GM23248 (cell line): ENCODE measurements at regions not wholly inside any gene's neighbourhood (a gene's known extent, or its start where the extent isn't known, plus 50 kb on each side); places are given as distances from the start of the nearest gene placed in this dataset.
"Not testable (repeated sequence)": the region's sequence is repeated elsewhere in the genome, so short reads cannot be mapped to it uniquely, and the experiment has no call there.

Experiments used
- DNase-seq: peaks from one replicate; pipeline ENCODE4 v3.0.0-alpha.2; 2015
- H2AFZ ChIP-seq: fragments of 200-600 bp; sonication (generic); 2 replicates; pipeline ENCODE4 v1.6.1; 2016; ENCODE audit warnings: antibody characterized with exemption
- H3F3A ChIP-seq: fragments of 200-600 bp; sonication (generic); 2 replicates; pipeline ENCODE4 v1.6.1; 2016; ENCODE audit warnings: mild to moderate bottlenecking, antibody characterized with exemption, mixed run types; ENCODE audit not compliant: insufficient read depth
- H3K27ac ChIP-seq: fragments of 200-600 bp; sonication (generic); 2 replicates; pipeline ENCODE4 v1.5.1; 2016; ENCODE audit warnings: mild to moderate bottlenecking
- H3K27me3 ChIP-seq: fragments of 200-600 bp; sonication (generic); replicated peaks from 2 replicates; pipeline ENCODE4 v1.6.1; 2016; ENCODE audit warnings: mild to moderate bottlenecking; ENCODE audit not compliant: insufficient read depth
- H3K36me3 ChIP-seq: fragments of 200-600 bp; sonication (generic); 2 replicates; pipeline ENCODE4 v1.6.1; 2016; ENCODE audit warnings: low read depth, mild to moderate bottlenecking
- H3K4me1 ChIP-seq: fragments of 200-600 bp; sonication (generic); 2 replicates; pipeline ENCODE4 v1.6.1; 2016; ENCODE audit warnings: mild to moderate bottlenecking; ENCODE audit not compliant: insufficient read depth
- H3K4me2 ChIP-seq: fragments of 200-600 bp; sonication (generic); one replicate; pipeline ENCODE4 v1.6.1; 2016; ENCODE audit warnings: mild to moderate bottlenecking; ENCODE audit not compliant: unreplicated experiment
- H3K4me3 ChIP-seq: fragments of 200-600 bp; sonication (generic); 2 replicates; pipeline ENCODE4 v1.5.1; 2016; ENCODE audit warnings: mild to moderate bottlenecking
- H3K79me2 ChIP-seq: fragments of 200-600 bp; sonication (generic); 2 replicates; pipeline ENCODE4 v1.6.1; 2016; ENCODE audit warnings: mild to moderate bottlenecking; ENCODE audit not compliant: insufficient read depth
- H3K9ac ChIP-seq: fragments of 200-600 bp; sonication (generic); 2 replicates; pipeline ENCODE4 v1.6.1; 2016; ENCODE audit warnings: mild to moderate bottlenecking
- H3K9me2 ChIP-seq: fragments of 200-600 bp; sonication (generic); 2 replicates; pipeline ENCODE4 v1.6.1; 2016; ENCODE audit warnings: mixed run types, mild to moderate bottlenecking, moderate library complexity; ENCODE audit not compliant: insufficient read depth
- H3K9me3 ChIP-seq: fragments of 200-600 bp; sonication (generic); one replicate; pipeline ENCODE4 v1.6.1; 2017; ENCODE audit warnings: low read depth
- H4K20me1 ChIP-seq: fragments of 200-600 bp; sonication (generic); 2 replicates; pipeline ENCODE4 v1.6.0; 2016; ENCODE audit not compliant: insufficient read depth
- EZH2 ChIP-seq: fragments of 200-600 bp; sonication (generic); IDR thresholded peaks from 2 replicates; pipeline ENCODE4 v1.6.1; 2018; ENCODE audit warnings: antibody characterized with exemption, mild to moderate bottlenecking; ENCODE audit not compliant: insufficient read depth, poor library complexity, severe bottlenecking
- EZH2phosphoT487 ChIP-seq: fragments of 200-600 bp; sonication (generic); IDR thresholded peaks from 2 replicates; pipeline ENCODE4 v1.6.1; 2018; ENCODE audit warnings: antibody characterized with exemption, moderate library complexity, mild to moderate bottlenecking, low read depth; ENCODE audit not compliant: insufficient read depth
- WGBS, 2 experiments: methylation state at CpG; one replicate each; pipeline ENCODE4 v1.1.6; 2015 to 2017; ENCODE audit warnings: low lambda C conversion rate in 2 of 2, low coverage in 1 of 2; ENCODE audit errors: missing lambda C conversion rate in 2 of 2; 5-methylcytosine and 5-hydroxymethylcytosine counted together
- in situ Hi-C: fragments of 300-500 bp; cut with MboI; formaldehyde crosslinking; loops from 2 replicates; pipeline ENCODE4 v1.15.0; 2020

- no peak overlapping the region for H3K4me2 ChIP-seq
- peak; percentile 15 for DNase-seq
Measured at GRCh38 chr10:52400562-52400961, 86.5 kb downstream of the DKK1 start.

DNA sequence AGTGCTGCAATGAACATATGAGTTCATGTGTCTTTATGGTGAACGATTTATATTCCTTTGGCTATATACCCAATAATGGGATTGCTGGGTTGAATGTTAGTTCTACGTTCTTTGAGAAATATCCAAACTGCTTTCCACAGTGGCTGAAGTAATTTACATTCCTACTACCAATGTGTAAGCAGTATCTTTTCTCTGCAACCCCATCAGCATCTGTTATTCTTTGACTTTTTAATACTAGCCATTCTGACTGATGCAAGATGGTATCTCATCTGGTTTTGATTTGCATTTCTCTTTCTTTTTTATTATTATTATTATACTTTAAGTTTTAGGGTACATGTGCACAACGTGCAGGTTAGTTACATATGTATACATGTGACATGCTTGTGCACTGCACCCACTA is 89.7 kb downstream of the DKK1 start:
- in situ Hi-C loops = not testable (repeated sequence)
- WGBS, 2 experiments = 65 to 68% methylated on average over 3 of the region's 3 CpGs

More at GRCh38 chr10:52400562-52400961, 86.5 kb downstream of the DKK1 start:
- TF ChIP-seq EZH2 = no peak
- no peak for TF ChIP-seq EZH2phosphoT487
- H3K4me3 ChIP-seq = no peak overlapping the region
- no peaks in the 10 kb centered on the region for H3K9me2 ChIP-seq
- H4K20me1 ChIP-seq = no peaks in the 10 kb centered on the region
- 23 to 39% methylated on average over 1 of the region's 1 CpG for WGBS, 2 experiments
- H3K36me3 ChIP-seq = no peaks in the 10 kb centered on the region
- no peaks in the 10 kb centered on the region for H3F3A ChIP-seq
- no peak overlapping the region for H3K27ac ChIP-seq
- no peaks in the 10 kb centered on the region for H3K27me3 ChIP-seq
- no peaks in the 10 kb centered on the region for H3K4me1 ChIP-seq
- in situ Hi-C loops = no loop called here
- no peaks in the 10 kb centered on the region for H3K9me3 ChIP-seq
- peak overlapping the region; percentile 40; the same call in 1 of the 2 replicates for H2AFZ ChIP-seq
- no peaks in the 10 kb centered on the region for H3K79me2 ChIP-seq
- no peak overlapping the region for H3K9ac ChIP-seq

GRCh38 chr10:52409195-52409594 is 95.1 kb downstream of the DKK1 start:
- Histone ChIP-seq H3K9ac (no peak overlapping the region), H3K27ac (no peak overlapping the region), H3K36me3 (no peaks in the 10 kb centered on the region), H2AFZ (no peak overlapping the region), H3K9me2 (no peaks in the 10 kb centered on the region), H3K9me3 (no peaks in the 10 kb centered on the region), H3K4me1 (peaks cover 4% of the 10 kb centered on the region; the same call in 1 of the 2 replicates), H4K20me1 (no peaks in the 10 kb centered on the region), H3K4me2 (no peak overlapping the region), H3K4me3 (no peak overlapping the region), H3K27me3 (no peaks in the 10 kb centered on the region), H3F3A (no peaks in the 10 kb centered on the region), H3K79me2 (no peaks in the 10 kb centered on the region)
- WGBS, 2 experiments = 75 to 87% methylated on average over 2 of the region's 2 CpGs
- no peak for TF ChIP-seq EZH2phosphoT487
- TF ChIP-seq EZH2 = no peak
- in situ Hi-C loops = no loop called here
- DNase-seq = no peak

More for the DNA sequence above, 89.7 kb downstream of the DKK1 start:
- H3K27me3 ChIP-seq, H3K27ac ChIP-seq, H3K4me2 ChIP-seq, DNase-seq, H3K4me3 ChIP-seq, H4K20me1 ChIP-seq, H2AFZ ChIP-seq, H3K9ac ChIP-seq, H3K79me2 ChIP-seq, H3K36me3 ChIP-seq, H3F3A ChIP-seq, H3K4me1 ChIP-seq, H3K9me2 ChIP-seq, H3K9me3 ChIP-seq: not testable (repeated sequence)

DNA sequence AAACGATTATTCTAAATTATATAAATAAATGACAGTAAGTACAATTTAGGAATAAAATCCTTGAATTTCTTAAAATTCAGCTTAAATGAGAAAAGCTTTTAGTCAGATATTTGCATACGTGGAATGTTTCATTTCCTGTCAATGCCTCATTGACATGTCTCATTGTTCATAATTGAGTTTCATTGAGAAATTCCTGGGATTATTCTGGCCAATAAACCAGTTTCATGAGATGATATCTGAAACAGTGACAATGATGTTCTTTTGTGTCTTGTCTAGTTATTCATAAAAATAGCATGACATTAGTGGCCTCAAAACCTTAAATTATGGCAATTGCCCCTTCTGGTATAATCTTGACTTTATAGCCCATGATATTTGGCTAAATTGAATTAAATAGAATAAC is 95.8 kb downstream of the DKK1 start:
- DNase-seq = no peak
- no peaks in the 10 kb centered on the region for H3K9me2 ChIP-seq
- no peaks in the 10 kb centered on the region for H3K36me3 ChIP-seq
- H3K4me3 ChIP-seq = no peak overlapping the region
- H3K79me2 ChIP-seq = no peaks in the 10 kb centered on the region
- no peaks in the 10 kb centered on the region for H3K27me3 ChIP-seq
- WGBS, 2 experiments = 56 to 65% methylated on average over 2 of the region's 2 CpGs
- H4K20me1 ChIP-seq = no peaks in the 10 kb centered on the region
- no peak for TF ChIP-seq EZH2
- no peak for TF ChIP-seq EZH2phosphoT487
- no peak overlapping the region for H3K9ac ChIP-seq
- H3K4me2 ChIP-seq = no peak overlapping the region
- H3F3A ChIP-seq = no peaks in the 10 kb centered on the region
- peaks cover 4% of the 10 kb centered on the region; the same call in 1 of the 2 replicates for H3K4me1 ChIP-seq
- no peak overlapping the region for H3K27ac ChIP-seq
- in situ Hi-C loops = no loop called here
- H2AFZ ChIP-seq = 0 out of 2 replicates have a peak overlapping the region, but pooled peaks have one; percentile 10
- no peaks in the 10 kb centered on the region for H3K9me3 ChIP-seq

GRCh38 chr10:52410916-52411315 is 96.8 kb downstream of the DKK1 start:
- Histone ChIP-seq H3K9ac (no peak overlapping the region), H3K4me2 (no peak overlapping the region), H3K9me3 (no peaks in the 10 kb centered on the region), H3K79me2 (no peaks in the 10 kb centered on the region), H4K20me1 (no peaks in the 10 kb centered on the region), H2AFZ (no peak overlapping the region), H3K4me3 (no peak overlapping the region), H3K27me3 (no peaks in the 10 kb centered on the region), H3K4me1 (peaks cover 4% of the 10 kb centered on the region; the same call in 1 of the 2 replicates), H3F3A (no peaks in the 10 kb centered on the region), H3K27ac (no peak overlapping the region), H3K9me2 (no peaks in the 10 kb centered on the region), H3K36me3 (no peaks in the 10 kb centered on the region)
- in situ Hi-C loops = no loop called here
- 94% methylated on average over 15 to 21 of the region's 21 CpGs for WGBS, 2 experiments
- no peak for DNase-seq
- TF ChIP-seq EZH2 (no peak), EZH2phosphoT487 (no peak)
